Prostate gland (tissue), 2 donors: ENCODE measurements at regions not wholly inside any gene's neighbourhood (a gene's known extent, or its start where the extent isn't known, plus 50 kb on each side); places are given as distances from the start of the nearest gene placed in this dataset.

Experiments used
- DNase-seq: peaks from one replicate; pipeline ENCODE4 v3.0.0-alpha.2; 2019; ENCODE audit warnings: low spot score
- H3K27ac ChIP-seq, 2 donors: fragments of 200-600 bp; sonication (generic); 2 replicates each; pipeline ENCODE4 v1.5.1; 2017 to 2019
- H3K27me3 ChIP-seq: fragments of 200-600 bp; sonication (generic); replicated peaks from 2 replicates; pipeline ENCODE4 v1.5.1; 2019; ENCODE audit not compliant: insufficient read depth
- H3K36me3 ChIP-seq, 2 donors: fragments of 200-600 bp; sonication (generic); 1 replicate in 1 of 2; 2 replicates in 1 of 2; pipeline versions ENCODE4 v1.5.1 to v1.8.1; 2017 to 2019
- H3K4me1 ChIP-seq: fragments of 200-600 bp; sonication (generic); replicated peaks from 2 replicates; pipeline ENCODE4 v1.5.1; 2019
- H3K4me3 ChIP-seq, 2 donors: fragments of 200-600 bp; sonication (generic); 2 replicates each; pipeline ENCODE4 v1.5.1; 2017 to 2019
- H3K9me3 ChIP-seq: fragments of 200-600 bp; sonication (generic); 2 replicates; pipeline ENCODE4 v1.5.1; 2017
- POLR2A ChIP-seq: fragments of 450-650 bp; IDR thresholded peaks from one replicate; pipeline ENCODE4 v1.6.1; 2016; ENCODE audit warnings: antibody characterized with exemption, mild to moderate bottlenecking
- POLR2AphosphoS5 ChIP-seq: sonication (generic); formaldehyde crosslinking; IDR thresholded peaks from one replicate; pipeline ENCODE4 v1.6.1; 2017; ENCODE audit warnings: antibody characterized with exemption
- WGBS: methylation state at CpG from one replicate; pipeline ENCODE4 v1.1.5; 2018; 5-methylcytosine and 5-hydroxymethylcytosine counted together
- intact Hi-C: fragments of 100-400 bp; cut with DNase I; formaldehyde crosslinking; loops from one replicate; pipeline ENCODE4 v1.14.2; 2022
- TF ChIP-seq, protein P1 (sequence below), 4 experiments: fragments of 200-600 bp in 2 of 4; fragments of 450-650 bp in 2 of 4; sonication (generic) in 2 of 4; IDR thresholded peaks; 1 replicate in 3 of 4; 2 replicates in 1 of 4; pipeline ENCODE4 v1.5.1; 2016 to 2019; ENCODE audit warnings: antibody characterized with exemption in 4 of 4, mild to moderate bottlenecking in 2 of 4, moderate library complexity in 2 of 4

DNA sequence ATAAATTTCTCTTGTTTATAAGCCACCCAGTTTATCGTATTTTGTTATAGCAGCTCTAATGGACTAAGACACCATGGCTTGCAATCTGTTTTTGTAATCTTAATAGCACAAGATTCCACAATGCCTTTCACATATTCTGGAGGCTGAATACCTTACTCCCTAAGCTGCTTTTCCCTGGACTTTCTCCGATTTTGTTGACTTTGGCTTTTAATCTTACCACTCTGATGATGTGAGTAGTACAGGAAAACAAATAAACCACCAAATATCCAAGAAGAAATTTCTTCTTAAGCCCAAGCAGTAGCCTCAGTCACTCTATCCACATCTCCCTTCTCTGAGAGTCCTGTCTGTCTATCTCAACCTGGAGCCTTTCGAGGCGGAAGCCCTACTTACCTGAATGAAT lies 838.6 kb downstream of the LTN1 start:
- H3K4me3 ChIP-seq: no peak overlapping the region
- no peaks in the 10 kb centered on the region for H3K36me3 ChIP-seq
- H3K9me3 ChIP-seq: no peaks in the 10 kb centered on the region
- WGBS: 70% methylated on average over 4 of the region's 4 CpGs
- DNase-seq: no peak
- no peaks in the 10 kb centered on the region for H3K4me1 ChIP-seq
- TF ChIP-seq, protein P1, sequence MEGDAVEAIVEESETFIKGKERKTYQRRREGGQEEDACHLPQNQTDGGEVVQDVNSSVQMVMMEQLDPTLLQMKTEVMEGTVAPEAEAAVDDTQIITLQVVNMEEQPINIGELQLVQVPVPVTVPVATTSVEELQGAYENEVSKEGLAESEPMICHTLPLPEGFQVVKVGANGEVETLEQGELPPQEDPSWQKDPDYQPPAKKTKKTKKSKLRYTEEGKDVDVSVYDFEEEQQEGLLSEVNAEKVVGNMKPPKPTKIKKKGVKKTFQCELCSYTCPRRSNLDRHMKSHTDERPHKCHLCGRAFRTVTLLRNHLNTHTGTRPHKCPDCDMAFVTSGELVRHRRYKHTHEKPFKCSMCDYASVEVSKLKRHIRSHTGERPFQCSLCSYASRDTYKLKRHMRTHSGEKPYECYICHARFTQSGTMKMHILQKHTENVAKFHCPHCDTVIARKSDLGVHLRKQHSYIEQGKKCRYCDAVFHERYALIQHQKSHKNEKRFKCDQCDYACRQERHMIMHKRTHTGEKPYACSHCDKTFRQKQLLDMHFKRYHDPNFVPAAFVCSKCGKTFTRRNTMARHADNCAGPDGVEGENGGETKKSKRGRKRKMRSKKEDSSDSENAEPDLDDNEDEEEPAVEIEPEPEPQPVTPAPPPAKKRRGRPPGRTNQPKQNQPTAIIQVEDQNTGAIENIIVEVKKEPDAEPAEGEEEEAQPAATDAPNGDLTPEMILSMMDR (IDR thresholded peaks at IDR 0.05): no peak
- TF ChIP-seq POLR2A (no peak), POLR2AphosphoS5 (no peak)
- intact Hi-C loops: no loop called here
- no peak overlapping the region for H3K27ac ChIP-seq
- no peaks in the 10 kb centered on the region for H3K27me3 ChIP-seq

DNA sequence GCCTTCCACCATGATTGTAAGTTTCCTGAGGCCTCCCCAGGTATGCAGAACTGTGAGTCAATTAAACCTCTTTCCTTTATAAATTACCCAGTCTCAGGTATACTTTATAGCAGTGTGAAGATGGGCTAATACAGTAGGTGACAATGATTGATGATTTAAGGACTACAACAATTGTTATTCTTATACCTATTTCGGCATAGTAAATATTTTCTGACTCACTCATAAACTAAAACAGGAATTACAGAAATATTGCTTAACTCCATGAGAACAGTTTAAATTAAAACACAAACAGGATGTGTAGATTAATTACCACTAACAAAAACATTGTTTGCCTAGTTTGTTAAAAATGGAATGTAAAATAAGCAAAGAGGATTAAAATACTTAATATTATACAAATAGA lies 839.9 kb downstream of the LTN1 start:
- 57% methylated on average over 1 of the region's 1 CpG for WGBS
- no peak for TF ChIP-seq POLR2AphosphoS5
- no peak for TF ChIP-seq POLR2A
- TF ChIP-seq, protein P1 (IDR thresholded peaks at IDR 0.05): no peak
- no peak overlapping the region for H3K4me3 ChIP-seq
- no peaks in the 10 kb centered on the region for H3K9me3 ChIP-seq
- no peak for DNase-seq
- H3K36me3 ChIP-seq: no peaks in the 10 kb centered on the region
- intact Hi-C loops: no loop called here
- no peak overlapping the region for H3K27ac ChIP-seq
- no peaks in the 10 kb centered on the region for H3K27me3 ChIP-seq
- H3K4me1 ChIP-seq: no peaks in the 10 kb centered on the region

DNA sequence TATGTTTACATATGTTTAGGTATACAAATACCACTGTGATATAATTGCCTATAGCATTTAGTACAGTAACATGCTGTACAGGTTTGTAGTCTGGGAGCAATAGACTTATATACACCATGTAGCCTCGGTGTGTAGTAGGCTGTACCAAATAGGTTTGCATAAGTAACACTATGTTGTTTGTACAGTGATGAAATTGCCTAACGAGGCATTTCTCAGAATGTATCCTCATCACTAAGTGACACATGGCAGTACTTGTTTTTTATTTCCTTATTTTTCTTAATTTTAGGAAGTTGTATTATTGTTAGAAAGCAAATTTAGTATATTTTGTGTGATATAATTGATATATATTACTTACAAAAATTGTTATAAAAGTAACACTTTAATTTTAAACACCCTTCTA lies 840.9 kb downstream of the LTN1 start:
- no peaks in the 10 kb centered on the region for H3K4me1 ChIP-seq
- 64% methylated on average over 2 of the region's 2 CpGs for whole genome bisulfite sequencing
- H3K4me3 ChIP-seq: no peak overlapping the region
- no peaks in the 10 kb centered on the region for H3K27me3 ChIP-seq
- no peak for TF ChIP-seq POLR2AphosphoS5
- no peak for TF ChIP-seq POLR2A
- TF ChIP-seq, protein P1 (IDR thresholded peaks at IDR 0.05): no peak
- no peak for DNase-seq
- no peaks in the 10 kb centered on the region for H3K36me3 ChIP-seq
- no peak overlapping the region for H3K27ac ChIP-seq
- no peaks in the 10 kb centered on the region for H3K9me3 ChIP-seq
- intact Hi-C loops: no loop called here

DNA sequence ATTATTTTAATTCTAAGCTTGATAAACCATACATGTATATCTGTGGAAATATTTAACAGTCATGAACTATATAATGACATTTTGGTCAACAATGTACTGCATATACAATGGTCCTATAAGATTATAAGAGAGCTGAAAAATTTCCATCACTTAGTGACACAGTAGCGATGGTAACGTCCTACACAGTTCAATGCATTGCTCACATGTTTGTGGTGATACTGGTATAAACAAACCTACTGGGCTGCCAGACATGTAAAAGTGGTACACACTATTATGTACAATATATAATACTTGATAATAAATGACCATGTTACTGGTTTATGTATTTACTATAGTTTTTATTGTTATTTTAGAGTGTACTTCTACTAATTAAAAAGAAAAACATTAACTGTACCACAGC lies 841.9 kb downstream of the LTN1 start:
- no peaks in the 10 kb centered on the region for H3K36me3 ChIP-seq
- no peaks in the 10 kb centered on the region for H3K9me3 ChIP-seq
- no peaks in the 10 kb centered on the region for H3K4me1 ChIP-seq
- no peaks in the 10 kb centered on the region for H3K27me3 ChIP-seq
- H3K27ac ChIP-seq: no peak overlapping the region
- intact Hi-C loops: no loop called here
- WGBS: 81% methylated on average over 2 of the region's 2 CpGs
- no peak for DNase-seq
- TF ChIP-seq, protein P1 (IDR thresholded peaks at IDR 0.05): no peak
- TF ChIP-seq POLR2AphosphoS5 (no peak), POLR2A (no peak)
- no peak overlapping the region for H3K4me3 ChIP-seq

DNA sequence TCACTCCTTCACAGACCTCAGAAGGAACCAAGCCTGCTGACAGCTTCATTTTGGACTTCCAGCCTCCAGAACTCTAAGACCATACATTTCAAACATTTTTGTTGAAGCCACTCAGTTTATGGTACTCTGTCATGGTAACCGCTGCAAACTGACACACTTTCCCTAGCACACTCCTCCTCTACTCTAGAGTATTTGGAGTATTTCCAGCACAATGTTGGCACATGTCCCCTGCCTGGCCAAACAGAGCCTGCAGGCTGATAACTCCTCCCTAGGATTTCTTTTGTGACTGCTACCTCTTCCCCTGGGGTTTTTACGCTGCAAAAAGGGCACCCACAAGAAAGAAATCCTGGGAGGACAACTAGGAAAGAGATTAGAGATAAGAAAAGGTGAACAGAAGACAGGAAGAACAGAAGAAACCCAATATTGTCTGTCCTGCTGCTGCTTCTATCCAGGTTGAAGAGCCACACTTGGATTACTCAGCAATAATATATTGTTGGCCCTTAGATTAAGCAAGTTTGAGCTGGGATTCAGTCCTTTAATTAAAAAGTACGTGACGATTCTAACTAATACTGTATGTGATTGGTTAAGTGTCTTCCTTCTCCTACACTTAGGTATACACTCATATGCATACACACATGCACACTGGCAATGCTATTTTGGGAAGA lies 844.1 kb downstream of the LTN1 start:
- Histone ChIP-seq H3K4me1 (no peaks in the 10 kb centered on the region), H3K27ac (peak overlapping the region in 1 of 2 donors; percentile 15), H3K9me3 (no peaks in the 10 kb centered on the region), H3K4me3 (no peak overlapping the region), H3K36me3 (no peaks in the 10 kb centered on the region), H3K27me3 (no peaks in the 10 kb centered on the region)
- WGBS: 59% methylated on average over 4 of the region's 4 CpGs
- DNase-seq: no peak
- TF ChIP-seq, protein P1 (IDR thresholded peaks at IDR 0.05): no peak
- TF ChIP-seq POLR2A (no peak), POLR2AphosphoS5 (no peak)
- intact Hi-C loops: no loop called here
